ENCODE measurements at regions not wholly inside any gene's neighbourhood (a gene's known extent, or its start where the extent isn't known, plus 50 kb on each side); places are given as distances from the start of the nearest gene placed in this dataset.

DNA sequence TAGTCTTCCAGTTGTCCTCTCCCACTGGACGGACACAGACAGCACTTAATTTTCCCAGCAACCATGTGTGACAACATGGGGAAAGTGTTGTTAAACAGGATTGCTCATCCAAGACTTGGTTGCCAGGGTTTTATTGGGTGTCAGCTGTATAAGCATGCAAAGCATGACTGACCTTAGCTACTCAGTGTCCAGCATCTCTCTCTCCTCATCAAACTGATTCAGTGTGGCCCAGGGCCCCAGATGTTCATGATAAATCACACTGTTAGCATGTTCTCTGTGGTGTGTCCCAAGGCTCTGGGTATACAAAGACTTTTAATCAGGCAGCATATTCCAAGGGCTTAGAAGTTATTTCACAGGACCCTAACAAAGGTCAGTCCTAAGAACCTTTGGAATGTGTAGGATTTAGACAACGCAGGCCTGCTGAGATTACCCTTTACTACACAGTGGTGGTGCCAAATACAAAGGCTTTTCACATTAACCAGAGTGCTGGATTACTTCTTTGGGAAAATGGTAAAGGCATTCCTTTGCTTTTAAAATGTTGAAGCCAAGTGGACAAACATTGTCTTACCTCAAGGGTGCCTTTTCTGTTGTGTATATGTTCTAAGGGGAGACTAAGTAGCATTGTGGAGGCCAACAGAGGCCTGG lies 213.3 kb downstream of the GLUD2 start (continued):
- TF ChIP-seq, protein P1, sequence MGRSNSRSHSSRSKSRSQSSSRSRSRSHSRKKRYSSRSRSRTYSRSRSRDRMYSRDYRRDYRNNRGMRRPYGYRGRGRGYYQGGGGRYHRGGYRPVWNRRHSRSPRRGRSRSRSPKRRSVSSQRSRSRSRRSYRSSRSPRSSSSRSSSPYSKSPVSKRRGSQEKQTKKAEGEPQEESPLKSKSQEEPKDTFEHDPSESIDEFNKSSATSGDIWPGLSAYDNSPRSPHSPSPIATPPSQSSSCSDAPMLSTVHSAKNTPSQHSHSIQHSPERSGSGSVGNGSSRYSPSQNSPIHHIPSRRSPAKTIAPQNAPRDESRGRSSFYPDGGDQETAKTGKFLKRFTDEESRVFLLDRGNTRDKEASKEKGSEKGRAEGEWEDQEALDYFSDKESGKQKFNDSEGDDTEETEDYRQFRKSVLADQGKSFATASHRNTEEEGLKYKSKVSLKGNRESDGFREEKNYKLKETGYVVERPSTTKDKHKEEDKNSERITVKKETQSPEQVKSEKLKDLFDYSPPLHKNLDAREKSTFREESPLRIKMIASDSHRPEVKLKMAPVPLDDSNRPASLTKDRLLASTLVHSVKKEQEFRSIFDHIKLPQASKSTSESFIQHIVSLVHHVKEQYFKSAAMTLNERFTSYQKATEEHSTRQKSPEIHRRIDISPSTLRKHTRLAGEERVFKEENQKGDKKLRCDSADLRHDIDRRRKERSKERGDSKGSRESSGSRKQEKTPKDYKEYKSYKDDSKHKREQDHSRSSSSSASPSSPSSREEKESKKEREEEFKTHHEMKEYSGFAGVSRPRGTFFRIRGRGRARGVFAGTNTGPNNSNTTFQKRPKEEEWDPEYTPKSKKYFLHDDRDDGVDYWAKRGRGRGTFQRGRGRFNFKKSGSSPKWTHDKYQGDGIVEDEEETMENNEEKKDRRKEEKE (IDR thresholded peaks at IDR 0.05), result no peak
- no peak for TF ChIP-seq BRCA1 (IDR thresholded peaks at IDR 0.05; ENCODE audit: low read depth, low read length)

- WGBS (ENCODE audit: insufficient coverage, insufficient replicate concordance, low lambda C conversion rate, missing lambda C conversion rate), result 15% methylated on average over 3 of the region's 3 CpGs
- no TSS peak for BruUV-seq (replicated peaks)
- intact Hi-C loops (cut with micrococcal nuclease; ENCODE audit: unreplicated experiment) (no loop called here), in situ Hi-C loops (cut with MboI) (no loop called here)
- Histone ChIP-seq H3K27ac (ENCODE audit: control insufficient read depth, insufficient read depth) (no peak overlapping the region), H2AFZ (ENCODE audit: control insufficient read depth, low read depth, low read length) (no peak overlapping the region), H4K20me1 (ENCODE audit: control insufficient read depth, insufficient read depth) (no peaks in the 10 kb centered on the region), H3K9ac (ENCODE audit: control insufficient read depth, insufficient read depth, low read length) (no peak overlapping the region), H3K36me3 (ENCODE audit: control insufficient read depth in 2 of 2, insufficient read depth in 2 of 2, low read length in 1 of 2) (no peaks in the 10 kb centered on the region), H3K4me2 (ENCODE audit: control insufficient read depth, insufficient read depth) (no peak overlapping the region), H3K27me3 (replicated peaks in 1 of 2; ENCODE audit: control insufficient read depth in 2 of 2, insufficient read depth in 2 of 2, low read length in 1 of 2) (no peaks in the 10 kb centered on the region), H3K9me3 (replicated peaks; ENCODE audit: control insufficient read depth, insufficient read depth, low read length) (no peaks in the 10 kb centered on the region), H3K4me1 (ENCODE audit: control insufficient read depth, insufficient read depth, low read length) (no peaks in the 10 kb centered on the region), H3K4me3 (no peak overlapping the region), H3K79me2 (ENCODE audit: control insufficient read depth, insufficient read depth, low read length) (no peaks in the 10 kb centered on the region)
- peak; percentile 45 for ATAC-seq
- peak; percentile 41; the same call in 1 of the 2 replicates for TF ChIP-seq SPI1 (IDR thresholded peaks at IDR 0.05; ENCODE audit: borderline replicate concordance, insufficient read depth, low read depth, low read length)
- TF ChIP-seq ZBED1 (IDR thresholded peaks at IDR 0.05; ENCODE audit: borderline replicate concordance), result no peak
- FAIRE-seq, result no peak
- POLR2A ChIA-PET, result no interaction called here
- CTCF ChIA-PET, result no interaction called here
- no peak for DNase-seq (ENCODE audit: low read depth, low spot score)
- SMC1A ChIA-PET (ENCODE audit: uncharacterized antibody, unreplicated experiment), result no interaction called here
- RAD21 ChIA-PET (ENCODE audit: unreplicated experiment), result interaction anchor here (0.6 kb wide), 2 partner anchors 25 to 566 kb away, joined by 3 read pairs; no protein-coding TSS in a partner anchor
Measured at GRCh38 chrX:121283921-121284320, 236.5 kb downstream of the GLUD2 start.

Data from GM12878 (cell line).